HG03280 (cell line): ENCODE measurements at regions not wholly inside any gene's neighbourhood (a gene's known extent, or its start where the extent isn't known, plus 50 kb on each side); places are given as distances from the start of the nearest gene placed in this dataset.

ENCODE experiments used
- ATAC-seq: cut with Tn5 transposase; IDR thresholded peaks from one replicate; pipeline ENCODE4 v1.9.1; 2021; ENCODE audit warnings: mild to moderate bottlenecking, moderate library complexity; ENCODE audit not compliant: unreplicated experiment

GRCh38 chr3:116767726-116768125 is 58.1 kb downstream of the TUSC7 start:
- ATAC-seq: no peak

- ATAC-seq: peak; percentile 99
These were observed 61.4 kb downstream of the TUSC7 start for GRCh38 chr3:116770815-116771450.

GRCh38 chr3:116776880-116777785 is 67.6 kb downstream of the TUSC7 start:
- no peak for ATAC-seq

- no peak for ATAC-seq
These were observed 75.6 kb downstream of the TUSC7 start for GRCh38 chr3:116785226-116785625.

- no peak for ATAC-seq
These were observed 93.1 kb downstream of the TUSC7 start for GRCh38 chr3:116802651-116803050.

- no peak for ATAC-seq
These were observed 96.8 kb downstream of the TUSC7 start for GRCh38 chr3:116806351-116806750.

GRCh38 chr3:116808725-116809124 is 99.1 kb downstream of the TUSC7 start:
- ATAC-seq: no peak

GRCh38 chr3:116809208-116809607 is 99.6 kb downstream of the TUSC7 start:
- no peak for ATAC-seq

GRCh38 chr3:116811754-116812153 is 102.2 kb downstream of the TUSC7 start:
- no peak for ATAC-seq

GRCh38 chr3:116812949-116813348 is 103.4 kb downstream of the TUSC7 start:
- no peak for ATAC-seq

- no peak for ATAC-seq
These were observed 105.7 kb downstream of the TUSC7 start for GRCh38 chr3:116815321-116815720.

GRCh38 chr3:116815831-116816588 is 106.4 kb downstream of the TUSC7 start:
- ATAC-seq: no peak

- ATAC-seq: no peak
These were observed 111.8 kb downstream of the TUSC7 start for GRCh38 chr3:116821371-116821770.

GRCh38 chr3:116824208-116824607 is 114.6 kb downstream of the TUSC7 start:
- ATAC-seq: no peak

GRCh38 chr3:116833202-116833601 is 123.6 kb downstream of the TUSC7 start:
- ATAC-seq: no peak

- no peak for ATAC-seq
These were observed 125.2 kb downstream of the TUSC7 start for GRCh38 chr3:116834816-116835215.

- no peak for ATAC-seq
These were observed 126.1 kb downstream of the TUSC7 start for GRCh38 chr3:116835658-116836057.

GRCh38 chr3:116836286-116836685 is 126.7 kb downstream of the TUSC7 start:
- ATAC-seq: no peak

- no peak for ATAC-seq
These were observed 127.9 kb downstream of the TUSC7 start for GRCh38 chr3:116837483-116837882.

- no peak for ATAC-seq
These were observed 131.6 kb downstream of the TUSC7 start for GRCh38 chr3:116841003-116841735.
